ENCODE measurements at regions not wholly inside any gene's neighbourhood (a gene's known extent, or its start where the extent isn't known, plus 50 kb on each side); places are given as distances from the start of the nearest gene placed in this dataset.

DNA sequence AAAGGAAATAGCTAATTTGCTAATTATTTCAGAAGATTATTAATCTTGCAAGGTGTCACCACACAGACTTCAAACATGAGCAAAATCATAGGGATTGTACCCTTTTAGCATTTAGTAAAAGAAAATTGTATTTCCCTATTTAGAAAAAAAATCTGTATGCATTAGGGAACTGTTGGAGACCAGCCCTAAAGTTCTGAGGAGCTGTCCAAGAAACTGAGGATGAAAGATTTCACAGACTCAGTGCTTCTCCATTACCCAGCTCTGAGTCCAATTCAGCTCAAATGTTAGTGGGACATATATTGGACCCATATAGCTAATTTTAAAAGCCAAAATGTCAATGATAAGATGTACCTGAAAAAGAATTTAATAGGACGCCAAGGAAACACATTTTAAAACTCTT is 271.7 kb downstream of the SNX10 start:
- no peaks in the 10 kb centered on the region for H3K36me3 ChIP-seq (ENCODE audit: insufficient read depth in 1 of 2, low read depth in 1 of 2)
- H3K4me3 ChIP-seq = no peak overlapping the region
- no peak overlapping the region for H3K27ac ChIP-seq
- intact Hi-C loops (cut with DNase I) = no loop called here
- WGBS, 3 donors = 97 to 100% (median 97%) methylated on average over 1 of the region's 1 CpG
- peaks cover 0 to 2% (median 0%) of the 10 kb centered on the region in 3 donors for H3K27me3 ChIP-seq (ENCODE audit: insufficient read depth in 3 of 3, low read length in 2 of 3)
- no peaks in the 10 kb centered on the region for H3K4me1 ChIP-seq
- no peak for TF ChIP-seq CTCF (IDR thresholded peaks at IDR 0.05)
- DNase-seq (no peak), ATAC-seq (no peak)
- no peaks in the 10 kb centered on the region for H3K9me3 ChIP-seq

- Histone ChIP-seq H3K36me3 (ENCODE audit: insufficient read depth in 1 of 2, low read depth in 1 of 2) (no peaks in the 10 kb centered on the region), H3K27ac (no peak overlapping the region), H3K27me3 (ENCODE audit: insufficient read depth in 3 of 3, low read length in 2 of 3) (peaks cover 0 to 2% (median 0%) of the 10 kb centered on the region in 3 donors), H3K4me1 (no peaks in the 10 kb centered on the region), H3K9me3 (no peaks in the 10 kb centered on the region), H3K4me3 (no peak overlapping the region)
- DNase-seq = no peak
- 62 to 73% (median 64%) methylated on average over 4 of the region's 4 CpGs for WGBS, 3 donors
- TF ChIP-seq CTCF (IDR thresholded peaks at IDR 0.05) = no peak
- no peak for ATAC-seq
- intact Hi-C loops (cut with DNase I) = no loop called here
These were observed 275.6 kb downstream of the SNX10 start for GRCh38 chr7:26567266-26567665.

- Histone ChIP-seq H3K36me3 (ENCODE audit: insufficient read depth in 1 of 2, low read depth in 1 of 2) (no peaks in the 10 kb centered on the region), H3K27me3 (ENCODE audit: insufficient read depth in 3 of 3, low read length in 2 of 3) (no peaks in the 10 kb centered on the region), H3K27ac (no peak overlapping the region), H3K9me3 (no peaks in the 10 kb centered on the region), H3K4me3 (no peak overlapping the region), H3K4me1 (no peaks in the 10 kb centered on the region)
- no peak for DNase-seq
- intact Hi-C loops (cut with DNase I) = no loop called here
- ATAC-seq = no peak
- no peak for TF ChIP-seq CTCF (IDR thresholded peaks at IDR 0.05)
- 80 to 81% (median 81%) methylated on average over 6 of the region's 6 CpGs for WGBS, 3 donors
These were observed 282.8 kb downstream of the SNX10 start for GRCh38 chr7:26574476-26574875.

DNA sequence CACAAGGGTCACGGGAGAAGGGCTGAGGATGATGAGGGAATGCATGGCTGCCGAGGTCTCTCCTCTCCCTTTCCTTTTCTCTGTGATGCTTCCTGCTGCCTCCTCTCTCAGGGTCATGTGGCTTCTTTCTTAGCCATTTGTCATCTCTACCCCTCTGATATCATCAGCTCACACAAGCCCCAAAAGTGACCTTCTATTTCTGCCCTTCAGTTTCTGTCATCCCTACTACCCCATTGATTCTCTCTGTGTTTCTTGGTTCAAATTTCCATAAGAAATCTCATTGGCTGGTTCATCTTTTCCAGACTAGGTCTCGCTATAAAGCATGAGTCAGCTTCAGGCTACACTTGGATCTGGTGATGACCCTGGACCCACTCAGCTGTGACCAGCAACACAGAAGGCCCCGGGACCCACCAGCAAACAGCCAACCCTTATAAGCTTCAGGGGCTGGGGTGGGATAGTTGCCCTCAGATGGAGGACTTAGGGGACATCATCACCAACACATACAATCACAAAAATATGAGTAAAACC is 284.3 kb downstream of the SKAP2 start:
- no peak for DNase-seq
- TF ChIP-seq CTCF (IDR thresholded peaks at IDR 0.05) = no peak
- Histone ChIP-seq H3K27ac (no peak overlapping the region), H3K27me3 (ENCODE audit: insufficient read depth in 3 of 3, low read length in 2 of 3) (peaks cover 0 to 10% (median 4%) of the 10 kb centered on the region in 3 donors), H3K4me1 (no peaks in the 10 kb centered on the region), H3K36me3 (ENCODE audit: insufficient read depth in 1 of 2, low read depth in 1 of 2) (no peaks in the 10 kb centered on the region), H3K9me3 (no peaks in the 10 kb centered on the region), H3K4me3 (no peak overlapping the region)
- ATAC-seq = no peak
- intact Hi-C loops (cut with DNase I) = no loop called here
- 69% methylated on average over 4 of the region's 4 CpGs for WGBS, 3 donors

- Histone ChIP-seq H3K27ac (no peak overlapping the region), H3K4me1 (no peaks in the 10 kb centered on the region), H3K4me3 (no peak overlapping the region), H3K27me3 (ENCODE audit: insufficient read depth in 3 of 3, low read length in 2 of 3) (peaks cover 0 to 10% (median 4%) of the 10 kb centered on the region in 3 donors), H3K36me3 (ENCODE audit: insufficient read depth in 1 of 2, low read depth in 1 of 2) (no peaks in the 10 kb centered on the region), H3K9me3 (no peaks in the 10 kb centered on the region)
- ATAC-seq (no peak), DNase-seq (no peak)
- WGBS, 3 donors = 27 to 45% (median 31%) methylated on average over 4 of the region's 4 CpGs
- no peak for TF ChIP-seq CTCF (IDR thresholded peaks at IDR 0.05)
- intact Hi-C loops (cut with DNase I) = no loop called here
These were observed 283.7 kb downstream of the SKAP2 start for GRCh38 chr7:26580711-26581110.
